ENCODE measurements at regions not wholly inside any gene's neighbourhood (a gene's known extent, or its start where the extent isn't known, plus 50 kb on each side); places are given as distances from the start of the nearest gene placed in this dataset.

DNA sequence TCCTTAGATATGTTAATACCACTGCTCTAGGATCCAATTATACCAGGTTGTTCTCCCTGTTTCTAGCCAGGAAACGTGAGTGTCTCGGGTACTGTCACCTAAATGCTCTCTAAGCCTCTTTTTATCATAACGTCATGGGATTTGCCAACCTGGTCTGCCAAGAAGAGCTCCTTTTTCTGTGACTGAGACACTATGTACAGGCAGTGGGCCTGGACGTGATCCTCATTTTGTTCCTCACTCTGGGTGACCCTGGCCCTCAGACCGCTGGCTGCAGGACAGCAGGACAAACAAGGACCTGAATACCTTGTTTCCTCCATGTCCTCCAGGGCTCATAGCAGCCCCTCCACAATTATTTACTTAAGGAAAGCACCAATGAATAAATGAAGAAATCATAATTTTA lies 69.1 kb downstream of the CD164 start:
- TF ChIP-seq EZH2 (IDR thresholded peaks at IDR 0.05) (no peak), POLR2AphosphoS5 (IDR thresholded peaks at IDR 0.05; ENCODE audit: borderline replicate concordance, low read depth, low read length) (no peak)

Measured in SK-N-MC (cell line).